PC-3 (cell line): ENCODE measurements at regions not wholly inside any gene's neighbourhood (a gene's known extent, or its start where the extent isn't known, plus 50 kb on each side); places are given as distances from the start of the nearest gene placed in this dataset.

Experiments used
- EZH2 ChIP-seq: fragments of 300-600 bp; sonication (generic); IDR thresholded peaks from one replicate; pipeline ENCODE4 v1.6.1; 2017; ENCODE audit warnings: antibody characterized with exemption, mild to moderate bottlenecking, low read length; ENCODE audit not compliant: unreplicated experiment
- EZH2phosphoT487 ChIP-seq: fragments of 300-600 bp; sonication (generic); IDR thresholded peaks from 2 replicates; pipeline ENCODE4 v1.6.1; 2018; ENCODE audit warnings: mild to moderate bottlenecking, antibody characterized with exemption, low read length, borderline replicate concordance
- TF ChIP-seq, protein P1 (sequence below): fragments of 300-600 bp; sonication (generic); conservative IDR thresholded peaks from 2 replicates; pipeline ENCODE4 v1.5.1; 2017; ENCODE audit warnings: antibody characterized with exemption, low read depth, mild to moderate bottlenecking, low read length

DNA sequence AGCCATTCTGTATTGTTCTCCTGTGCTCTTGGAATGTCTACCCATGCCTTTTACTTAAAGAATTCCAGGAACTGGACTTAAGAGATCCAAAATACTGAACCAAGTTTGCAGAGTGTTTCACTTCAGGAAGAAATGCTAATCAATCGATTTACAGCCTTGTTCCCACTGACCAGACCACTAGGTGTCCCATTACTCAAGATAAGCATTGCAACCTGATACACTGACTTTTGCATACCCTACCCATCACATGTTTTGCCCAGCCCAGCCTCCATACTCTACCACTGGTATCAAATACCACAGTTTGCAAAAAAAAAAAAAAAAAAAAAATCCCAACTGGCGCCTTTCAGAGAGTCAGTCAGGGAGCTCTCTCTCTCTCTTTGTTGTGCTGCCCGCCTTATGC is 550.8 kb downstream of the CDH9 start:
- TF ChIP-seq, protein P1, sequence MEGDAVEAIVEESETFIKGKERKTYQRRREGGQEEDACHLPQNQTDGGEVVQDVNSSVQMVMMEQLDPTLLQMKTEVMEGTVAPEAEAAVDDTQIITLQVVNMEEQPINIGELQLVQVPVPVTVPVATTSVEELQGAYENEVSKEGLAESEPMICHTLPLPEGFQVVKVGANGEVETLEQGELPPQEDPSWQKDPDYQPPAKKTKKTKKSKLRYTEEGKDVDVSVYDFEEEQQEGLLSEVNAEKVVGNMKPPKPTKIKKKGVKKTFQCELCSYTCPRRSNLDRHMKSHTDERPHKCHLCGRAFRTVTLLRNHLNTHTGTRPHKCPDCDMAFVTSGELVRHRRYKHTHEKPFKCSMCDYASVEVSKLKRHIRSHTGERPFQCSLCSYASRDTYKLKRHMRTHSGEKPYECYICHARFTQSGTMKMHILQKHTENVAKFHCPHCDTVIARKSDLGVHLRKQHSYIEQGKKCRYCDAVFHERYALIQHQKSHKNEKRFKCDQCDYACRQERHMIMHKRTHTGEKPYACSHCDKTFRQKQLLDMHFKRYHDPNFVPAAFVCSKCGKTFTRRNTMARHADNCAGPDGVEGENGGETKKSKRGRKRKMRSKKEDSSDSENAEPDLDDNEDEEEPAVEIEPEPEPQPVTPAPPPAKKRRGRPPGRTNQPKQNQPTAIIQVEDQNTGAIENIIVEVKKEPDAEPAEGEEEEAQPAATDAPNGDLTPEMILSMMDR, result no peak; the same call in 1 of the 2 replicates
- no peak for TF ChIP-seq EZH2phosphoT487
- TF ChIP-seq EZH2, result no peak
